Left lobe of liver (tissue), 2 donors: ENCODE measurements at regions not wholly inside any gene's neighbourhood (a gene's known extent, or its start where the extent isn't known, plus 50 kb on each side); places are given as distances from the start of the nearest gene placed in this dataset.
A peak's percentile ranks its signal among the peaks of the same experiment; 100 is the strongest.
"Not testable (repeated sequence)": the region's sequence is repeated elsewhere in the genome, so short reads cannot be mapped to it uniquely, and the experiment has no call there.

ENCODE experiments used
- ATAC-seq: fragments of 200-7000 bp; cut with Tn5 transposase; one replicate; pipeline ENCODE4 v1.9.1; 2020; ENCODE audit warnings: mild to moderate bottlenecking, moderate library complexity
- DNase-seq: peaks from one replicate; pipeline ENCODE4 v3.0.0-alpha.2; 2020; ENCODE audit warnings: low spot score
- donor health status: DM: no; HTN: no; CAD: no; lungs with moderate emphysema.
- donor health status: DM: no; HTN: yes; CAD: no.

DNA sequence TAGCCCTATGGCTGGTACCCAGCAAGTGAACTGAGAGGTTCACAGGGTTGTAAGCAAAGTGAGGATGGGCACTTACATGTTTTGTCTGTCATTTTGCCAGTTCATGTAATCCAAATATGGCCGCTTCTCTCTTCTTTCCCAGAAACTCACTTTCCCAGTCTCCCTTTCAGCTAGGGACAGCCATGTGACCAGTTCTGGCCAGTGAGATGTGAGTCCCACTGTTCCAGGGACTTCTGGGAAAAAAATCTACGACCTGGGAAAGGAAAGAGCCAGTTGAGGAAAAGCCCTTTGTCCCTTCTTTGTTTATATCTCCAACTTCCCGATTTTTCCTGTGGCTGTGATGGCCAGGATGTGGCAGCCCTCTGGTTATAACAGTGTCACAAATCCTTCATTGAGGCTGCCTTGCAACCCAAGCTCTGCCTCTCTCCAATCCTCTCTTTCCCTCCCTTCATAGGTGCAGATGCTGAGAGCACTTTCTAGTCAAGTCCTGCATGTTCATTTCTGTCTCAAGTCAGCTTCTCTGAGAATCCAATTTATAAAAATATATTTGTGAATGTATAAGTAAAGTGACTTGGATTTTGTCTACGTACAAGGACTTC is 148.6 kb upstream of the ZFP64 start:
- no peak for DNase-seq
- ATAC-seq, result peak; percentile 31

DNA sequence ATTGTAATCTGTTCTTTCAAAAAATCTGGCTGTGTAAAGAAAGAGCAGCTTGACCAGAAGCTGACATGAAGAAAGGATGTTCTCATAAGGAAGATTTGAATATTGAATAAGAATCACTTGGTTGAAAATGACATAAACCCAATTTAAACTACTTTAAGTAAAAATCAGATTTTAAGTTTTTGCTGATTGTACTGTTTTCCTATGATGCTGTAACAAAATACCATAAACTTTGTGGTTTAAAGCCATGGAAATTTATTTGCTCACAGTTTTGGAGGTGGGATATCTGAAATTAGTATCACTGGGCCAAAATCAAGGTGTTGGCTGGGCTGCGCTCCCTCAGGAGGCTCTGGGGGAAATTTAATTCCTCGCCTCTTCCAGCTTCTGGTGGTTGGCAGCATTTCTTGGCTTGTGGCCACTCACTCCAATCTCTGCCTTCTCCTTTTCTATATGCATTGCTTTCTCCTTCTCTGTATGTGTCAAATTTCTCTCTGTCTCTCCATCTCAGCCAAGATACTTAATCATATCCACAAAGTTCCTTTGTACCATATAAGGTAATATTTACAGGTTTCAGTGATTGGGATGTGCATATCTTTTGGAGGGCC is 141.2 kb upstream of the ZFP64 start:
- DNase-seq (no peak), ATAC-seq (no peak)

GRCh38 chr20:52332230-52332629 is 140.7 kb upstream of the ZFP64 start:
- DNase-seq (no peak), ATAC-seq (no peak)

DNA sequence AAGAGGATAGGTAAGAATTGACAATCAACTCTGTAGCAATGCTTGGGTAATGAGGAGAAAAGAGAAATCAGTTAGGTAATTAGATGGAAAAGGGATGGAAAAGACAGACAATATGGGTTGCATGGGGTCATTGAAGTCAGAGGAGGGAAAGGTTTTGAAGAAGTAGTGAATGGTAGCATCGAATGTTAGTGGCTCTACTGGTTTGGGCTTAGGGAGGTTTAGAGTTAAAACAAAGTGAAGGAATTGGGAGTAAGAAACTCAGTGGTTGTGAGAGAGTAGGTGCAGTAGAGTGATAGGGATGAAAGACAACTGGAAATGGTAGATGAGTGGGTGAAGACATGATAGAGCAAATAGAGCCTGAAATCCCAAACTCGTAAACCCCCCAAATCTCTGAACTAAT is 140.1 kb upstream of the ZFP64 start:
- DNase-seq, result no peak
- ATAC-seq, result no peak

- ATAC-seq (no peak), DNase-seq (no peak)
Measured at GRCh38 chr20:52321396-52321795, 129.8 kb upstream of the ZFP64 start.

- no peak for DNase-seq
- ATAC-seq, result no peak
Measured at GRCh38 chr20:52318651-52319050, 127.1 kb upstream of the ZFP64 start.

DNA sequence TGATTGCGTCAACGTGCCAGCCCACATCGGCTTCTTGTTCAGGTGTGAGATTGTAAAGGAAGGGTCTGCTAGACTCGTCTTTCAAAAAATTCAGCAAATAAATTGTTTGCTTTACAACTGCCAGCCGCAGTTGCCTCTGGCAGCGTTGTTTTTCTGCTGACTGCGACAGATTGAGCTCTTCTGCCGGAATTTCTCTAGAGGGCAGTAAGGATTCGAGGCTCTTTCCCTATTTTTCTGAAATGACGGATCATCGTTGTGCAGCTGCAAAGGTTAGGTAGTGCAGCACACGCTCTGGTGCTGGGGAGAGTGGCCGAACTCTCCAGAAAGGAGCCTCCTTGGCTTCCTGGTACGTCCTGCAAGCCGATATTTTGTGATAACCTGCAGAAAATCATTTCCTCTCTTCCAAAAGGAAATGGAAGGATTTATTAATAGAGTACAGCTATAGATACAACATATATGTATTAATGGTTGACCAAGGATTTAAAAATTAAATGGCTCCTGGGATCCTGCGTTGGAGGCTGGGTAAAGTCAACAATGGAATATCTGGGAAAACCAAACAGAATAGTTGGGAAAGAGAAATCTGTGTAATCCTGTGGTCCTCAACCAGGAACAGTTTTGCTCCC is 121.9 kb upstream of the ZFP64 start:
- DNase-seq (peak; percentile 48), ATAC-seq (peak; percentile 95)

- DNase-seq (peak; percentile 47), ATAC-seq (peak; percentile 88)
Measured at GRCh38 chr20:52312132-52312729, 120.7 kb upstream of the ZFP64 start.

DNA sequence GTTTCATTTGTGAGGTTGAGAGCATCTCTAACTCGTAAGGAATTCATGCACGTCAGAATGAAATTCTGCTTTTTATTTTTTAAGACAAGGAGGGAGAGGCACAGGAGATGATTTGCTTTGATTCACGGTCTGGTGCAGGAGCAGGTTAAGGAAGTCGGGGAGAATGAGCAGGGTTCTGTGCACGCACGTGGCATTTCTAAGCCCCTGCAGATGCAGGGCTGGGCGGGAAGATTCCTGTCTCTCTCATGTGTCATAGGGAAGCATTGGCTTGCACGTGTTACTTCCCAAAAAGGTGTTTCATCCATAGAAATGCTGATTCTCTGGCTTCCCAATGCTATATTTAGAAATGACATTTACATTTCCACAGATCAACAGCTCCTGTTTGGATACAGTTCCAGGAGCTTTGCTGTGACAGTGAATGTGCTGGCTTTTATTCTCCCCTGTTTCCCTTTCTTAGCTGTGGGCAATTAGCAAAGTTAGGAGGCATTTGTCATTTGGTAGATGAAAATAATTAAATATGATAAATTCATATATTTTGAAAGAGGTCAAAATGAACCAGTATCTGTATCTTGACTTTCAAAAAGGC is 119.7 kb upstream of the ZFP64 start:
- no peak for ATAC-seq

GRCh38 chr20:52309181-52309580 is 117.6 kb upstream of the ZFP64 start:
- ATAC-seq, result no peak
- DNase-seq, result no peak

More for the DNA sequence above, 119.7 kb upstream of the ZFP64 start:
- DNase-seq, result no peak

- DNase-seq (no peak), ATAC-seq (no peak)
Measured at GRCh38 chr20:52306477-52306876, 114.9 kb upstream of the ZFP64 start.

- ATAC-seq (no peak), DNase-seq (no peak)
Measured at GRCh38 chr20:52305858-52306257, 114.3 kb upstream of the ZFP64 start.

- no peak for DNase-seq
- ATAC-seq, result no peak
Measured at GRCh38 chr20:52305024-52305645, 113.6 kb upstream of the ZFP64 start.

GRCh38 chr20:52303281-52303950 is 111.8 kb upstream of the ZFP64 start:
- ATAC-seq, result no peak
- no peak for DNase-seq

DNA sequence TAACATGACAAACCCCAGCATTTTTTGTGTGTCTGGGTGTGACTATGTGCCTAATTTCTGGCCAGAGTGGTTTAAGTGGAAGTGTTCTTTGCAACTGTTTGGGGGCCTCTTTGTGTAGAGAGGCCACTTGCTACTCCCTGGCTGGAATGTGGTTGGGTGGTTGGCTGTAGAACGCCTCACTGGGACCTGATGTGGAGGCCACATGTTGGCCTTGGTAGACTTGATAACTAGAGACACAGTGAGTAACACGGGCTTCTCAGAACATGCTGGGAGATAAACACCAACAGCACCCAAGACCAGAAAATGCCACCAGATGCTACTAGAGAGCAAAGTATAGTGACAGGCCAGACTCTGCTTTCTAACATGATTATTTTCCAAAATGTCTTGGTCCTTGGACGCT is 111.2 kb upstream of the ZFP64 start:
- ATAC-seq, result no peak
- no peak for DNase-seq

DNA sequence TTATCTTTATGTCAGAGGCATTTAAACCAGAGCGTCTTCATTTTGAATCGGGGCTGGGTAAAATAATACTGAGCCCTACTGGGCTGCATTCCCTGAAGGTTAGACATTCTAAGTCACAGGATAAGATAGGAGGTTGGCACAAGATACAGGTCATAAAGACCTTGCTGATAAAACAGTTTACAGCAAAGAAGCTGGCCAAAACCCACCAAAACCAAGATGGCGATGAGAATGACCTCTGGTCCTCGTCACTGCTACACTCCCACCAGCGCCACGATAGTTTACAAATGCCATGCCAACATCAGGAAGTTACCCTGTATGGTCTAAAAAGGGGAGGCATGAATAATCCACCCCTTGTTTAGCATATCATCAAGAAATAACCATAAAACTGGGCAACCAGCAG is 110.5 kb upstream of the ZFP64 start:
- DNase-seq, ATAC-seq: not testable (repeated sequence)

DNA sequence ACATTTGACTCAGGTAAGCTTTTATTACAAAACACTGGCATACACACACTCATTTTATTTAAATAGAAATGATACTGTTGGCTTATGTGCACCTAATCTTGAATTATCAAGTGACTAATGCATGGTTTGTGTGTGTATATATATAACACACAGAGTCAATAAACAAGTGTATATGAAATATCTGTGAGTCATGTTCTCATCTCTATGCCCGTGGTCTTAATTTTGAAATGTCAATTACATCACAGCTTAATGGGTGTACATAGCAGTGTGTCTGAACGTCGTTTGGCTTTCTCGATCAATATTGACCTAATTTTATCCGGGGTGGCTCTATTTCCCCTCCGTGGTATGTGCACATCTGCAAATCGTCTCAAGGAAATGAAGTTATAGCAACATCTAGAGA is 104.0 kb upstream of the ZFP64 start:
- no peak for ATAC-seq

GRCh38 chr20:52294106-52294628 is 102.6 kb upstream of the ZFP64 start:
- ATAC-seq, result no peak
- no peak for DNase-seq

More for the DNA sequence above, 104.0 kb upstream of the ZFP64 start:
- DNase-seq, result no peak

GRCh38 chr20:52291109-52291508 is 99.5 kb upstream of the ZFP64 start:
- no peak for ATAC-seq

GRCh38 chr20:52290569-52290968 is 99.0 kb upstream of the ZFP64 start:
- DNase-seq, result no peak
- no peak for ATAC-seq

More at GRCh38 chr20:52291109-52291508, 99.5 kb upstream of the ZFP64 start:
- DNase-seq, result no peak
